GM19035 (cell line): ENCODE measurements at regions not wholly inside any gene's neighbourhood (a gene's known extent, or its start where the extent isn't known, plus 50 kb on each side); places are given as distances from the start of the nearest gene placed in this dataset.

Source experiments
- ATAC-seq: cut with Tn5 transposase; IDR thresholded peaks from one replicate; pipeline ENCODE4 v1.9.1; 2021; ENCODE audit not compliant: unreplicated experiment

DNA sequence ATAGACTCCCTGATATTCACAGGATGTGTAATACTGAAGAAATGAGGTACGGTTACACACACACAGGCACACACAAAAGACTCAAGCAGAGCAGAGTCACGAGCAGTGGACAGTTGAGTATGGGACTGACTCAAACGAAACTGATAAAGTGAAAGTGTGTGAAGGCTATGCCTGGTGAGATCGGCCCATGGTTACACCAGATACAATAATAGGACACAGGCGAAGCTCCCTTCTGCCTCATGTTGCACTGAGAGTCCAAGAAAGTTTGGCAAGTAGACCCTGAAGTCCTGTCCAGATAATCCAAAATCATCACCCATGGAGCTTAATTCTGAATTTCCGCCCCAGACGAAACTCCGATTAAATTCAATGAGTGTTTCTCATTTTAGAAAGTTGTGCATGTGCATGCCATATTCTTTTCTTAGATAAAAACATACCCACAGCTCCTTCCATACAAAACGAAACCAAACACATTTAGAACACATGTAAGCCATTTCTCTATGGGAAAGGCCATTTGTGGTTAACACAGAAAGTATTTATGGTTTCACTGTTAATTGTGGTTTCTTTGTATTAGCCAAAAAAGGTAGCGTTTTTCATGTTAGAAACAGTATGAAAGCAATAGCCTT, 567.6 kb downstream of the PLCL1 start:
- peak; percentile 91 for ATAC-seq

DNA sequence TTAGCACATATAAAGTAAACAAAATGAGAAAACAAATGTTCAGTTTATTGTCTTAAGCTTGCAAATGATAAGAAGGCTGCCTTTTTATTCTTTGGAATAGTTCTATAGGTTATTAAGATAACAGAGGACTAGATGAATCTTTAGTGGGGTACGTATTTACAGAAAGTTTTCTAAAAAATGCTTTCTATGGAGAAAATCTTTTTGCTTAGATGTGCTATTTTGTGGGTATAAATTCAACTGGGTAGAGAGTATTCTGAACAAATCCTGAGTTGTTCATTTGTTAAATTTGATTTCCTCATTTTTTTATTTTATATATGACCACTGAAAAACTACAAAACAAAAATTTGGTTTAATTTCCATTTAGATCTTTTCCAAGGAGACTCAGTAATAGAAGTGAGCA, 566.9 kb downstream of the PLCL1 start:
- no peak for ATAC-seq

DNA sequence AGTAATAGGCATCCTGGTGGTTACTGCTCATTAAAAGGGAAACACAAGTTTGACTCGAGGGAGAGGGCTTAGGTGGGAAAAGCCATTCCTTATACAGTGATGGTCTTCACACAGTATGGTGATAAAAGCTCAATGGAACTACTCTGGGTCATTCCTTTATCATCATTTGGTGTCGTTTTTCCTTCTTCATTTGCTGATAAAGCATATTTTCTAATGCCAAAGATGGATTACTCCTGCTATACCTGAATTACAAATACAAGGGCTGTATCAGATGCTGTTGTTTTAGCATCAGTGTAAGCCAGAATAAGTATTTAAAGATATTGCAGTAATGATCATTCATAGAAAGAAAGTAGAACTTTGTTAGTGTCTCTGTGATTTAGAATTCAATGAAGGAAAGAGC, 563.7 kb downstream of the PLCL1 start:
- no peak for ATAC-seq

DNA sequence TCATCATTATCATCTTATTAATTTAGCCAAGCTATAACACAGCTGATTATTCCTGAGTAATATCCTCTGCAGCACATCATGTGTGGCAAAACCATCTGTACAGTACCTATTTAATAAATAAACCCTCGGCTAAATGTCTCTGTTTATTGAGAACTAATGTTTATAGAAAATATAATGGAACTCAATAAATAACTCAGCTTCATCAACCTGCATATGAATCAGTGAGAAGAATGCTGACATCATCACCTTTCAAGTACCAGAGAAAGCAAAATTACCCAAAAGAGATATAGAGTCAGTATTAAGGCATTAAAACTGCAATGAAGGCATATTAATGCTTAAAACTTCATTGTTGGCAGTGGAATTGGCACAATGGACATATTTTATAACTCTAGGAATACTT, 558.3 kb downstream of the PLCL1 start:
- no peak for ATAC-seq

DNA sequence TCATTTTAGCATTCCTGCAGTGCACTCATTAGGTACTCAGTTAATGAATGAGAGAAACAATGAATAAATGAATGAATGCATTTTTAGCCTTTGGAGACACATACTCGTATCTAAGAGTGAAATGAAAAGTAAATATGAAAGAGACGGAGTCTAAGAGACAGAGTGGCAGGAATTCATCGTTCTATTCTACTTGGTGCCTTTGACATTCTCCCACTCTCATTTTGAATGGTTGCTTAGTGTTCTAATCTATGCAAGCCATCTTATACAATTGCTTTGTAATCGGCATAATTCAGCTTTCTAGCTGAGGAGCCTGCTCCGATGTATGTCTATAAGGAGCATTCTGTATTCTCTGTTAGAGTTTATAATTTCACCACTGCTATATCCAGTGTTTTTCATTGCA, 554.9 kb downstream of the PLCL1 start:
- ATAC-seq, result no peak

DNA sequence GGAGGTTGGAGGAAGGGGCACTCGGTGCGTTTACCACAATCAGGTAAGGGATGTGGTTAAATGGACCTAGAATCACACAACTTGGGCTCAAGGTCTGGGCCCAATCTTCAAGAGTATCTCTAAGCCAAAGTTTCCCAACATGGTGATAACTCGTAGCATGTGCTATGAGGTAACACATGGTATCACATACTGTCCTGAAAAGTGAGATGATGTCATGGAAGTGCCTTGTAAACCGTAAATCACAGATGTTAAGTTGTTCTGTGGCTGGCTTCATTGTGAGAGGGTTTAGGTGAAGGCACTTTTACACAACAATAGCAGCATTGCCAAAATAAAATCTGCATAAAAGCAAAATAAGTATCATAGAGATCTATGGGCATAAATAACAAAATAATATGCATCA, 551.8 kb downstream of the PLCL1 start:
- ATAC-seq, result no peak

DNA sequence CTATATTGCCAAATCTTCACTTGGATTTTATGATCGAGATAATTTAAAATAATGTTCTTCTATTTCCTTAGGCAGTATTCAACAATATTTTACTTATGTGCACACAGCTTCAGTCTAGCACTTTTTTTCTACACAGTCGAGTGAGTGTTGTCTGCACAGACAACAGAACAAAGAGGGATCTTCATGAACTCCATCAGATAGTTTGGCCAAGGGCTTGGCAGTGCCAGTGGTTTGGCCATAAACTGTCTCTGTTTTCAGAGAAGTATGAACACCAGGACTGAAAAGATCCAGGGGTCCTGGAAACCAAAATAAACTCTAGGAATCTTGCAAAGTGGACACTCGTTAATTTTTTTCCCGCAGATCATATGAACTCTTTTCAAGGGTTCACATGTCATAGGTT, 547.3 kb downstream of the PLCL1 start:
- no peak for ATAC-seq

DNA sequence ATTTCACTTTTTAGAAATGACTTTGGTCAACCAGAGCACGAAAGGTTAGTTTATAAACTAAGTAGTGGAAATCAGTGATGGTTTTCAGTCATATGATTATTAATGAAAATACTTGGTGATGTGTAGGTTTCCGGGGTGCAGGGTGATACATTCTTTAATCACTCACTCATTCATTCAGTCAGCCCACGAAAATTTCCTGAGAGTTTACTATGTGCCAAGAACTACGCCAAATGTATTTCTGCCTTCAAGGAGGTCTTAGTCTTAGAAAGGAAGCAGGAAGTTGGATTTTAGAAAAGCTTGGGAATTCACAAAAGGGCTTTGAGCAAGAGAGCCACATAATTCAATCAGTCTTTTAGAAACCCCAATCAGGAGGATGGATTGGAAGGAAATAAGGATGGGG, 543.6 kb downstream of the PLCL1 start:
- ATAC-seq, result no peak

DNA sequence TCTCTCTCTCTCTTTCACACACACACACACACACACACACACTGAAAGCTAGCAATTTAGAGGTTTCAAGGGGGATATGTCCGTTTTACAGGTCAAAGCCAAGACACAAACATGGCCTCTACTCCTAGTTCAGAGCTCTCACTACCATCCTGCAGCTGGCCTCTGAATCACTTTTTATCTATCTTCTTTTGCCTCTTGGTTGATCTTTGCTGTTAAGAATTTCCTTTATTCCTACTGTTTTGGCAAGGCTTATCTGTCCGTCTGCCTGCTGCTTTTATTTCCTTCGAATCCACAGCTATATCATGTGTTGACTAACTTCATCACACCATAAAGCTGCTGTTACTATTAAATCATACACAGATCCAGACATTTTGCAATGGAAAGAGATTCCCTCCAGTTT, 543.0 kb downstream of the PLCL1 start:
- no peak for ATAC-seq

DNA sequence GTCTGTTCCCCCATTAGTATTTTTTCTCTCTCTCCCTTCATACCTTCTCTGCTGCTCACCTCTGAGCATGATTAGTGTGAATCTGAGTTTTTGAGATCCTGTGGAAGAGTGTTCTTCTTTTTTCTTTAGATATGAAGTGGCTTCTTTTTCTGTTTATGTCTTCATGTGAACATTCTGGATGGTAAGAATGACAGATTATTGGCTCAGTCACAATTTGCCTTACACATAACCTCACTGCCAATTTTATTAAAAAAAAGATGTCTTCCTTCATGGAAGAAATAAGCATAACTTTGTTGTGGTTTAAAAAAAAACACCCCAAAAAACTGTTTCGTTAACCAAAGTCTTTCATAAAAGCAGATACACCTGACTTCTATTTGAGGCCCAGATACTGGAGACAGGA, 539.1 kb downstream of the PLCL1 start:
- no peak for ATAC-seq

DNA sequence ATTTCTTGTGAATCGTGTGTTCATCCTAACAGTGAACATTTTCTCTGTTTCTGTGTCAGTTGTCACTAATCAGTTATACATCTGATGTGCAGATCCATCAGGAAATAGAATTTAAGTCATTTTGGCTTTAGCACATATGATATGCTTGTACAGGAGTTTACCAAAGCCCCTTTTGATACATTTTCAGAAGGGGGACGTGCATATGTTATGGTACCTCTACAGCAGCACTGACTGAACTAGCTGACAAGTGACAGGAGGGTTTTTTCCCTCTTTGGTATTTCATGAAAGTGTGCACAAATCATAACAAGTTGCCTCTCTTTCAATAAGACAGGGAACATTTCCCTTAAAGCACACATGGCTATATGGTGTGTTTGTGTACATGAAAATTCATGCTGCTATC, 536.5 kb downstream of the PLCL1 start:
- ATAC-seq, result no peak

DNA sequence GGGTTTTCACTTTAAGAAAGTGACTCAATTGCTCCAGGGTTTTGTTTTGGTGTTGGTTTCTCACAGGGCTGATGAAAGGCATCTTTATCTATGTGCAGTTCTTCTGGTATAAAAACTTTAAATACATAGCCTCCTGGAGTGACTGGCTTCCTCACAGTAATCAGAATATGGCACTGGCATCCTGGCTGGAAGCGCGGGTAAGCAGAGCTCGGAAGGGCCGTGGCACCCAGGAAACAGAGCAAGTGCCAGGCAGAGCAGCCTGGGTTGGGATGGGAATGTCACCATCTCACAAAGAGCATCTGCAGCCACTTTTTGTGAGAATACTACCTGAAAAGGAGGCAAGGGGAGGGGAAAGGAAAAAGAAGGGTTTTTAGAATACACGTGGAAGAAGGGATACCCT, 534.7 kb downstream of the PLCL1 start:
- ATAC-seq, result no peak

DNA sequence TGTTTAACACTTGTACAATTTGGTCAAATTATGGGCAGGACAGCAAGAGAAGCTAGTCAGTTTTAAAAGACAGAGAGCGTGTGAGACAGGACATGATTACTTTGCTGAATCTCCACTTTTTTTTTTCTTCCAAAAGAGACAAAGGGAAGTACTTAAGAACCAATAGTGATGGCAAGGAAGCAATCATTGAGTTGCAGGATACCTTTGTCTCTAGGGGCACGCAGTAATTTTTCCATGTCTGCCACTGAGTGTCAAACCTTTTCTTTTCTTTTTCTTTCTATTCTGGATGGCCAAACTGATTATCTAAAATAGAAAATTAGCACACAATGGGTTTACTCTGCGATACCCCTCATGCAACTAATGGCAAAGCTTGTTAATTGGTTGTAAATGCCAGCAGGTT, 533.0 kb downstream of the PLCL1 start:
- ATAC-seq, result no peak

DNA sequence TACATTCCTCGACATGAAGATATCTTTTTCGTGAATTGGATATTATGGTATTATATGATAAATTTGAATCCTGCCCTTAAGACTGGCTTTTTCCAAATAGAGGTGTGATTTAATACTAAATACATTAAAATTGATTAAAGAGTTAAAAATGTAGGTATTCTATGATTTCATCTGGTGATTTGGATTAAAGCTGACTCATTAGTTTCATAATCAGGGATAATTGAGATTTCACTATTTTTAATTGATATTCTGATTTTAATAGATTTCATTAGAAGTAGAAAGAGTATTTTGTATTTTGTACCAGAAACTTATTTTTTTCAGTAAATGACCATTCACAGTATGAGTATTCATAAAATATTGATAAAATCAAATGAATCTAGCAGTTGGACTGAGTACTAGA, 524.1 kb downstream of the PLCL1 start:
- ATAC-seq, result no peak

DNA sequence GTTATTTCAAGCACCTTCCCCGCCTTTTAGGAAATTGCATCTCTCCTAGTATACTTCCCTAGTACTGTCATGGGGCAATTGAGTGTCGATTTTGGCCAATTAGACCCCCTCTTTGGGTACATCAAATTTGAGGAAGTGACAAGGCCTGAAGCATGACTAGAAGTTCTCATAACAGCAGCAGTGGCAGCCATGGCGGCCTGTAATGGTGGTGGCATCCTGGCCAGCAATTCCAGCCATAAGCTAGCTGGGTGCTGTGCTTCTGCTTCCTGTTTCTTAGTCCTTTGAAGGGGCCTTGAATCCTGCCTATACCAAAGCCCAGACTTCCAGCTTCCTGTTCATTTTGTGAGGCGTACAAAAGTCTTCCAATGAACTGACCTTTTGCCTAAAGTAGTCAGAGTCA, 523.1 kb downstream of the PLCL1 start:
- ATAC-seq, result no peak

DNA sequence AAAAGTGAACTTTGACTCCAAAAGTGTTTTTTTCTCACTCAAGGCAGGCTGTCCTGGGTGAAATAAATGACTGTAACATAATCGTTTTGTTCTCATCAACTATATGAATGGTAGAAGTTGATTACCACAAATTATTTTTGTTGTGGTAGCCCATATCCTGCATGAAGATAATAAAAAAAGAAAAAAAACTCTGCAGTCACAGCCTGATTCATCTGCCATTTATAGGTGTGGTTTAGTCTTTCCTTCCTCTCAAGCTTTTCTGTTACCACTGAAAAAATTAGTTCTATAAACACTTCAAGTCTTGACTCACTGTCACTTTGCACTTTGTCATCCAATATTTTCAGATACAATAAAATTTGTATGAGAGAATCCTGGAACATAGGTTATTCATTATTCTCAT, 522.0 kb downstream of the PLCL1 start:
- no peak for ATAC-seq

DNA sequence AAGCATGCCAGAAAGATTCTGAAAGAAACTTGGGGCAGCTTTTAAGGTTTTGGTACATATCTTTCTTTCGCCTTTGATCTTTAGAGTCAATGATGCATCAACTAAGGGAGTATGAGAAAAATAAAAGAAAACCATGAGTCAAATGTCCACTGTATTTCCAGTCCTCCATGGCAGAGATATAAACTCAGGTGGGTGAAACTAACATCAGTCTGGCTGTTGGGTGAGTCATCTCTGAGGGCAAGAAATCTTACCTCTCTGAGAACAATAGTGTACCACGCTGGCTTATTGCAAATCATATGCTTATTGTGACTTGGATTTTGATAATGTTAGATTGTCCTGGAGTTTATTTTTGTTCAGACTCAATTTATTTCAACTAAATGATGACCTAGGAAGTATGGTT, 521.0 kb downstream of the PLCL1 start:
- no peak for ATAC-seq

DNA sequence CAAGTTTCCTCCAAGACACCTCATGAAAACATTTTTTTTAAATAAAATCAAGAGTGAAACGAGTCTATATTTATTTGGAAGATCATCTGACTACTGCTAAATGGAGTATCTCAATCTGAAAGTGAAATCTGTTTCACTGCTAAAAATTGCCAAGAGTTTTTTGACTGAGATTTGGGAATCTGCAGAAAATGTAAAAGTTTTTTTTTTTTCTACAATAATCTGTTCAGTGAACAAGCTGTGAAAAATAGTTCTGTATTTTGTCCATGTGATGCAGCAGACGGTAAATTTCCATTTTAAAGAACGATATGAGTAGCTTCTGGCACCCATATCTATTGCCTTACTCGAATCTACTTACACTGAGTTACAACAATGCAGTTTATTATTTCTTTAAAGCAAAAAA, 519.7 kb downstream of the PLCL1 start:
- ATAC-seq, result no peak

DNA sequence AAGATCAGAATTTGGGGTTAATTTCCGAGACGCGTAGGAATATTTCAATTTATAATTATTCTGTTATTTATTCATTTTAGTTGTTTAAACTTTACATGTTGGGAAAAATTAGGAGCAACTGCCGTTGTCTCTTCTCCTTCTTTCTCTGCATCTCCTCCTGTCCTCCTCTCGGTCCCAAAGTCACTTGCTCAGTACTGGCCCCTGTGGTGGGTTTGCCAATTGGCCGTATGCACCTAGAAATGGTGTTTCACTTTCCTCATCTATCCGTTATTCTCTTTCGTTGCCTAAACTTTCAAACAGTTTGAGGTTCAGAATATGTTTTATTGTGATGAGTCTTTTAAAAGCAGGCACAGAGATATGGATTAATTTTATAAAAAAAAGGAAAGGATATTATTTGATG, 517.9 kb downstream of the PLCL1 start:
- no peak for ATAC-seq

DNA sequence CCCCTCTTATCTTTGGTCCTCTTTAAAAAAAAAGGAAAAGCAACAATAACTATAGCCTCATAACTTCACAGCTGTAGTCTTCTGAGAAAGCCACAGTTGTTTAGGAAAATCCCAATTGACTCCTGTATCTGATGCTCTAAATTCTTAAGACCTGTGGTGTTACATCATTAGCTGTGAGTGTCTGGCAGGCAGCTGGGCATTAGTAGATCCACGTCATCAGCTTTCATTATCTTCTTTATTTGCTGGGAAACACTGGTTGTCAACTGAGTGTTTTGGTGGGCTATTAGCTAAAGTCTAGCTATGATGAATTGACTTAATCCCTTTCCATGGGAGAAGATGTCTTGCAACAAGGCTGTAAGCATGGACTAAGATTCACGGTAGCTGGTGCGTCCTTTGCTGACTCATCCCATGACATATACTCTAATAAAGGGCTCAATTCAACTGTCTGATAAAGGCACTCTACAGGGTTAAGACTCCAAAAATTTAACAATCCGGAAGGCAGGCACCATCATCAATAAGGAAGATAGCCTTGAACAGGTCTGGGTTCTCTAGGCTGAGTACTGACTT, 517.2 kb downstream of the PLCL1 start:
- ATAC-seq, result no peak

DNA sequence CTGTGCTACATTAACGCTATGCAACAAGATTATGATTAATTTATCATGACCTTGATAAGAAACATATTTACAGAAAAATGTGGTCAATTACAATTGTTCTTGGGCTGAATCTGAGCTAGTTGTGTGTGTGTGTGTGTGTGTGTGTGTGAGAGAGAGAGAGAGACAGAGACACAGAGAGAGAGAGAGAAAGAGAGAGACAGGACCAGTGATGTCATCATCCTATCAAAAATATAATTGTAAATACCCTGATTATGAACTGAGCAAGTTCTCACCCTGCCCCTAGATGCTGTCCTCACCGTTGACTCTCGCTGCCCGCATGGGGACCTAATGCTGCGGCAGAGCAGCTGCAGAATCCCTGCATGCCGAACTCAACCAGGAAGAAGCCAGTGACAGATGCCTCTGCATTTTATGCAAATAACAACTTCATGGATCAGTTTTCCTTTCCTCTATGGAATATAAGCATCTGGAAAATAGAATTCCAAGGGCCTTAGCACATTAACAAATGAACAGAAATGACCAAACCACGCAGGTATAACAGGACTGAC, 512.5 kb downstream of the PLCL1 start:
- ATAC-seq, result no peak

DNA sequence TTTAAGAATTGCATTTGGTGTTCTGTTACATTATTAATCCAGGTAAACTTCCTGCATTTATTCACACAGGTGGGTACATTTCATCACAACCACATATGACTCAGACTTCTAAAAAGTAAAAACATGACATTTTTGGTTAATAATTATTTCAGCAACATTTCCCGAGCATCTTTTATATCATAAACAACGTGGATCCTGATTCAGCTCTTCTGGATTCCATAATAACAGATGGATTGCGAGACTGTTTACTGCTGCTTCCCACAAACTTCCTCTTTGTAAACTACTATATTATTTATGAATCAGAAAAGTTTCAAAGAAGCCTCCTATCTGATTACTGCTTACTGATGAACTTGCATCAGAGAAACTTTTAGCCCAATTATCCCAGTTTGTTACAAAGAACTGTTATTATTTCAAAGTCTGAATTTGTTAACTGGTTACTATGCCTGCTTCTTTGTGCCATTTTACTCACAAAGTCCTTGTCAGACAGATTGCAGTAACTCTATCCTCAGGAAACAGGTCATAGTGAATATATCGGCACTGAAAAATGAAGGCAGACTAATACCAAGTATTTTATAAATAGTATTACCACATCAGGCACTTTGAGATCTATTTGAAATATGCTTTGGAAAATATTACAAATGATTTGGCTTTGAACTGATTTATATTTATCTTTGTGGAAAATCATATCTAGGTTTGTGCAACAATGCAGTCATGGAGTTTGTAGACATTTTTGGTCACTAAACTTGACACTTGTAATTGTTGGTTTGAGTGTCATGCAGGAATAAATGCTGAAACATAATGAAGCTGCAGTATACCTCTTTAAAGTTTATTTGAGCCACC, 511.6 kb downstream of the PLCL1 start:
- ATAC-seq, result no peak
